ENCODE measurements at regions not wholly inside any gene's neighbourhood (a gene's known extent, or its start where the extent isn't known, plus 50 kb on each side); places are given as distances from the start of the nearest gene placed in this dataset.
"Not testable (repeated sequence)": the region's sequence is repeated elsewhere in the genome, so short reads cannot be mapped to it uniquely, and the experiment has no call there.

DNA sequence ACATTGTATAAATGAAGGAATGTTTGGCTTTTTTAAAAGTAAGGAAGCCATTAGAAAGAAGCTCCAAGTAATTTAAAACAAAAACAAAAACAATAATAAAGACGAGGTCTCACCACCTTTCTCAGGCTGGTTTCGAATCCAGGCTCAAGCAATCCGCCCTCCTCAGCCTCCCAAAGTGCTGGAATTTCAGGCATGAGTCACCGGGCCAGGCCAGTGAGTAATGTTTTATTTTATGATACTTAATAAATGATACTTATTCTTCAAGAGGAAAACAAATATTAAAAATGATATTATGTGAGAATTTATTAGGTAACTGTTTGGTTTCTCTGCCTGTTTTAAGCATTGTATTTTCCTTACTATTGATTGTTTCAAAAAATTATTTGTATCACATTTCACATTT is 201.4 kb upstream of the BRINP3 start:
- DNase-seq, result no peak

DNA sequence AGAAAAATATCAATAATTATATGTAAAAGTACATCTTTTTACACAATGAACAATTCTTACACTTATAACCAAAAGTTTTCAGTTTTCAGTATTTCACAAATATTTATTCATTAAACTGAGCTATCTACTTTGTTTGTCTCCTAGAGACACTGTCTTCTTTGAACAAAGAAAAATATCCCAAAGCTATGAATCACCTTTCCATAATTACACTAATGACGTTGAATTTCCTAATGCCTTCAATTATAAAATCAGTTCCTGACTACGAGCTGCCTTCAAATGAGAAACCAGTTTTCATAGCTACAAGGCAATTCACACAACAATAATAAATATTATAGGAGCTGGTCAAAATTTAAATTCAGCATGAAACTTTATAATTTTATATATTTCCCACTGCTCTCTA is 201.8 kb upstream of the BRINP3 start:
- no peak for DNase-seq

DNA sequence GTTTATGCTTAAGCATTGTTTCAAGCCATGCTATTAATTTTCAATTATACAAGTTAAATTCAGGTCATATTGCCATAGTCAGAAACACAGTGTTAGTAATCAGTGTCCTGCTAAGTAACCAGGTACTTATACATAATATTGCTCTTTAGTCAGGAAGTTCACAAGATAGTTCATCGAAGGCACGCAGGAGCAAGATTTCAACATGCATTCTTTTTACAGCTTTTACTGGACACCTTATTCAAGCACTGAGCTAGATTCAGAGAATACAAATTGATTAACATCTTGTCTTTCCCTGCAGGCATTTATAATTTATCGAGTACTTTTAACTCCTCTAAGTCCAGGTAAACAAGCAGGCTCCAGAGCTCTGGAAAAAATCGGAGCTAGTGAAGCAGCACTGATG is 202.3 kb upstream of the BRINP3 start:
- DNase-seq, result no peak

DNA sequence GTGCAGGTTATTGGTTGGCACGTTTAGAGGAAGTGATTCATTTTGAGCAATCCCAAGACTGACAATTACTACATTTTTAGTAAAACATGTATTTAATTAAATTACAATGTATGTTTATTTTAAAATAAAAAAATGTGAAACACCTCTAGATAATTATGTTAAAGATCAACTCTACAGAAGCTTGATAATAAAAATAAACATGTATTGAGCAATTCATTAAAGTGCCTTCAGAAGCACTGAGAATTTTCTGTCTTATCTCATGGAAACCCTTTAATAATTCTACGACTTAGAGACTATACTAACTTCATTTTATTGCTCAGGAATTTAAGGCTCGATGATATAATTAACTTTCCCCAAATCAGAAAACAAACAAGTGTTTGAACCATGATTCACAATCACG is 208.0 kb upstream of the BRINP3 start:
- DNase-seq, result no peak

DNA sequence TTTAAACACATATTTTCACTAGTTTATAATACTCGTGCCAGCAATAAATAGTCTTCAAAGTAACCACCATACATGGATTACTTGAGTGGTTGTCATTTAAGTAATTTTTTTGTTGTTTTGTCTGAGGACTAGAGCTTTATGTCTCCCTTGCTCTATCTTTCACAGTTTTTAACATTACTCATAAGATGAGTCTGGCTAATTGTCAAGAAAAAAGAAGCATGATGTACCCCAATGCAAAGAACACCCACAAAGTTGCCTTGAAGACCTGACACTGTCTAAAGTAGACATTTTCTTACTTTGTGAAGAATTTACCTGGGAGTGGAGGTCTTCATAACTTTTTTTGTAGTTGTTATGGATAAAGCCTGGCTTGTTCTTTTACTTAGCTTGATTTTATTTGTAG is 210.4 kb upstream of the BRINP3 start:
- no peak for DNase-seq

- DNase-seq, result not testable (repeated sequence)
Observed at GRCh38 chr1:190698488-190698887, 220.8 kb upstream of the BRINP3 start.

DNA sequence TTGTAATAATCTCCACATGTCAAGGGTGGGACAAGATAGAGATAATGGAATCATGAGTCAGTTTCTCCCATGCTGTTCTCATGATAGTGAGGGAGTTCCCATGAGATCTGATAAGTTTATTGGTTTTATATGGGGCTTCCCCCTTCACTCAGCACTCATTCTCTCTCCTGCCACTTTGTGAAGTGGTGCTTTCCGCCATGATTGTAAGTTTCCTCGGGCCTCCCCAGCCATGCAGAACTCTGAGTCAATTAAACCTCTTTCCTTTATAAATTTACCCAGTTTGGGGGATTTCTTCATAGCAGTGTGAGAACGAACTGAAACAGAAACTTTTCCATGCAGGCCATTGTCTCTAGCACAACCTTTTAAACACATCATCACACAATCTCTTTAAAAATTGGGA is 221.5 kb upstream of the BRINP3 start:
- no peak for DNase-seq

- no peak for DNase-seq
Observed at GRCh38 chr1:190708418-190709057, 230.9 kb upstream of the BRINP3 start.

GRCh38 chr1:190711069-190711468 is 233.4 kb upstream of the BRINP3 start:
- no peak for DNase-seq

GRCh38 chr1:190717055-190717454 is 239.4 kb upstream of the BRINP3 start:
- DNase-seq, result no peak

DNA sequence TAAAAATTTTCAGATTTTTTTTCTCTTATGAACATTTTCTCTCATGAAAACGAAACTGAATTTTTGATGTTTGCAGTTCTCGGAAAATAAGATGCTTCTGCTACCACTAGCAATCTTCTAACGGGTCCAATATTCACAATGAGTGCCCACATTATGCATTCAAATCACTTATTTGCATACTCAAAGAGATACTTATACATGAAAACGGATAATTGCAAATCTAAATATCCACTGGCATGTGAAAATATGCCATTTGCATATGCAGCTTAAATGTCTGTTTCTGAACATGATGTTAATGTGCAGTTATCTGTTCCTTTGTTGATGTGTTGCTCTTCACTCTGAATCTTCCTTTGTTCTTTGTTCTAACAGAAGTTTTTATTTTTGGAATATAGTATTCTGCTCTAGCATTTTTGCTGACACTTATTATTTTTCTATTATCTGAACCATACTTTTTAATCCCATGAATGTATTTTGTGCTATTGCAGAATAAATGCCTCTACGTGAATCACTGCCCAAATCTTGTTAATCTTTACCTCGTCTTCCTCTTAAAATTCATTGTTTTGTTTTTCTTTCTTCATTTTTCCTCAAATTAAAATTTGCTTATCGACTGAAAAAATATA is 259.4 kb upstream of the BRINP3 start:
- DNase-seq, result no peak

DNA sequence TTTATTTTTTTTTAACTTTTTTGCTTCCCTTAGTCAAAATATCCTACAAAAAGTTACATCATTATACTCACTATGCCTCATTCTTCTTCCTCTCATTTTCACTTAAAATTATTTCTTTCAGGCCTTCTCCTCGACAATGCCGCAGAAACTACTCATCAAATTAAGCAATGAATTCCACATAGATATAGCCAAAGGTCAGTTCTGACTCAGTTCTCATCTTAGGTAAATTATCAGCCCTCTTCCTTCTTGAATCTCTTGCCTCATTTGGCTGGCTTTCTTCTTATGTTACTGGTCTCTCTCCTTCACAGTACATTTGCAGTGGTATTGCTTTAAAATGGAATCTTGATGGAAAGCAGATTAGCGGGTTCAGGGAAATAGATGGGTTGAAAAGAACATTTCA is 260.7 kb upstream of the BRINP3 start:
- no peak for DNase-seq

- DNase-seq, result no peak
Observed at GRCh38 chr1:190739926-190740325, 262.3 kb upstream of the BRINP3 start.

- DNase-seq, result peak; percentile 11
Observed at GRCh38 chr1:190747704-190748103, 270.0 kb upstream of the BRINP3 start.

GRCh38 chr1:190752131-190752530 is 274.5 kb upstream of the BRINP3 start:
- DNase-seq, result no peak

GRCh38 chr1:190754666-190755065 is 277.0 kb upstream of the BRINP3 start:
- peak; percentile 61 for DNase-seq

GRCh38 chr1:190759807-190760206 is 282.1 kb upstream of the BRINP3 start:
- no peak for DNase-seq

- DNase-seq, result no peak
Observed at GRCh38 chr1:190762325-190762724, 284.7 kb upstream of the BRINP3 start.

GRCh38 chr1:190792873-190793272 is 315.2 kb upstream of the BRINP3 start:
- no peak for DNase-seq

DNA sequence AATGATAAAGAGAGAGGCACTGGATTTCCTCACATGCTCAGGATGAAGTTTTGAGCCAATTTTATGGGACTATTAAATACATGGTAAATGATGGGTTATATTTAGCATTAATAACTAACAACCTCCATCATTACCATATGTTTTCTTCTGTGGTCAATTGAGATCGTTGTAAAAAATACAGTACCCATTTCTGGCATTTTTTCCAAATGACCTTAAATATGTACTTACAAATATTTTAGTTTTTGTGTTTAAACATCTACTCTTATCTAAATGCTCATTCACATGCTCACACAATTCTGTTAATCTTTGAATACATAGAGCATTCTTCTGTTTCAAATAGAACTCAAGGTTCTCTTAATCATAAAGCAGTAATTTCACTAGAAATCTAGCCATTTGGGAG is 330.0 kb upstream of the BRINP3 start:
- no peak for DNase-seq

DNA sequence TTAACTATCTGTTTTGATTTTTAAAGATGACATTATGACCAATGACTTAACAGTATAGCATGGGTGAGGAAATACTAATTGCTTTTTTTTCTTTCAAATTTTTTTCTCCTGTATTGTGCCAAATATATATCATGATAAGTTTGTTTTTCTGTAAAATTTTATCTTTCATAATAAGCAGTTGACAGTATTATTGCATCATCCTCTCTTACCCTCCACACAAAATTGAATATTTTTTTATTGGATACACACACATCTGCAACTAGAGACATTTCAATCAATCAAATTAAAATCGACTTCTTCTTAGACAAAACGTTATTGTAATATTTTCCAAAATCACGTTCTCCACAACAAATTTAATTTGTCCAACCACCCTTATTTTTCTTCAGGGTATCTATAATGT is 330.4 kb upstream of the BRINP3 start:
- no peak for DNase-seq

DNA sequence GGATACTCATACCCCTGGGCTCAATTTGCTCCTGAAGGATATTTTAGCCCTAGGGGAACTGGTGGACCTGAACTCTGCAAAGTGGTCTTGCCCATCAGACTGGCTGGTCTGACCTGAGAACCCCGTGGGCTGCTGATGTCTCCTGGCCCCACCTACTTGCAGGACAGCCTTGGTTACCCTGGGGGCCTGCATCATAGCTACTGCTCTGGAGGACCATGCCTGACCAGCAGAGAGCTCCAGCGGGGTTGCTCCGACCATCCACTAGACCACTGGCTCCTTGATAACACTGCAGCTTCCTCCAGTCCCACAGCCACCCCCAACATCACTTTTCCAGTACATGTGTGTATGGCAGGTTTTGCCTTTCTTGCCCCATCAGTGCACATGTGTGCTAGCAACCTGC is 331.6 kb upstream of the BRINP3 start:
- DNase-seq, result no peak

DNA sequence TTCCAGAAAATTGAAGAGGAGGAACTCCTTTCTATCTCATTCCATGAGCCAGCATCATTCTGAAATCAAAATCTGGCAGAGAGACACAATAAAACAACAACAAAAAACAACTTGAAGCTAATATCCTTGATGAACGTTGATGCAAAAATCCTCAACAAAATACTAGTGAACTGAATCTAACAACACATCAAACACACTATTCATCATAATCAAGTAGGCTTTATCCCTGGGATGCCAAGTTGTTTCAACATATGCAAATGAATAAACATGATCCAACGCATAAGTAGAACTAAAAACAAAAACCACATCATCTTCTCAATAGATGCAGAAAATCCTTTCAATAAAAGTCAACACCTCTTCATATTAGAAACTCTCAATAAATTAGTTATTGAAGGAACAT is 335.3 kb upstream of the BRINP3 start:
- no peak for DNase-seq

DNA sequence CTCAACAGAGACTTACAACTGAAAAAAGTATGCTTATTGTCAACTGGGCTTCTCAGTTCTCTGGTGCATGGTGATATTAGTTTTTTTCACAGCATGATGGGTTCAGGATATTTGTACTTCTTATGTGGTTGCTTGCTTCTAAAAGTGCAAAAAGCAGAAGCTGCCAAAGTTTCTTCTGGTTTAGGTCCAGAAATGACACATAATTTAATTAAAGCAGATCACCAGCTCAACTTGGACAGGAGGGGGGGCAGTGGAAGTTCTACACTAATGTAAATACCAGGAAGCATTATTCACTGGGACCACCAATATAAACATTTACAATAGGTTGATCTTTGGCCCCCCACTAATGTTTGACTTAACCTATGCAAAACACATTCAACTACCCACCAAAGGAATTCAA is 354.8 kb upstream of the BRINP3 start:
- no peak for DNase-seq

DNA sequence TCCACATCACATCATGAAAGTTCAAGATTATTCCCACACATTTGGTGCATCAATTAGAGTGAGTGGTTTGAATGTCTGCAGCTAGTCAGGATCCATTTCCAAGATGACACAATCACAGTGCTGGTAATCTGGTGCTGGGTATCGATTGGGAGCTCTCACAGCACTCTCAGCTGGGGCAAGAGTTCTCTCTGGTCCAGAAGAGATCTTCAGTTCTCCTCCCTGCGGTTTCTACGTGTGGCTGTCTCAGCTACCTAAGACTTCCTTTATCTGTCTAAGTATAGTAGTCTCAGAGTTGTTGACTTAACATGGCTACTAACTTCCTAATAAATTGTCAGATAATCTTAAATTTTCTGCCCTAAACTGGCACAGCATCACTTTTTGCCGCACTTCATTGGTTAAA is 358.0 kb upstream of the BRINP3 start:
- no peak for DNase-seq
